T-cell (primary cell): ENCODE measurements at regions not wholly inside any gene's neighbourhood (a gene's known extent, or its start where the extent isn't known, plus 50 kb on each side); places are given as distances from the start of the nearest gene placed in this dataset.

Experiments
- ATAC-seq, 4 experiments: fragments of 200-7000 bp in 3 of 4; fragments of 150-1000 bp in 1 of 4; cut with Tn5 transposase; replicated peaks in 1 of 4; 1 replicate in 3 of 4; 2 replicates in 1 of 4; pipeline ENCODE4 v1.10.0; 2021; ENCODE audit warnings: moderate library complexity in 3 of 4, mild to moderate bottlenecking in 2 of 4, moderate number of reproducible peaks in 1 of 4
- CTCF ChIA-PET, 2 donors: fragments of 300-600 bp; sonication (Branson Sonifier 250); formaldehyde crosslinking; loops; one replicate each; lab custom pipeline; 2022; ENCODE audit warnings: antibody characterized with exemption in 2 of 2; lab: Charles Lee
- POLR2A ChIA-PET, 2 donors: fragments of 300-600 bp; sonication (Branson Sonifier 250); formaldehyde crosslinking; loops; one replicate each; lab custom pipeline; 2022; ENCODE audit warnings: antibody characterized with exemption in 2 of 2; lab: Charles Lee
- DNase-seq, 35 experiments: peaks; one replicate each; pipeline versions ENCODE4 v3.0.0 to v3.0.0-alpha.2; 2013 to 2023
- H3K27ac ChIP-seq: one replicate; pipeline ENCODE4 v1.5.1; 2013; ENCODE audit warnings: low read length
- H3K27me3 ChIP-seq, 2 experiments: replicated peaks in 1 of 2; 1 replicate in 1 of 2; 2 replicates in 1 of 2; pipeline versions ENCODE4 v1.6.1 to v1.7.0; 2013; ENCODE audit warnings: low read length in 1 of 2, mixed read lengths in 1 of 2; ENCODE audit not compliant: control insufficient read depth in 2 of 2, insufficient read depth in 2 of 2; ENCODE audit errors: extremely low read depth in 1 of 2
- H3K36me3 ChIP-seq, 2 donors: 1 replicate in 1 of 2; 2 replicates in 1 of 2; pipeline versions ENCODE4 v1.6.1 to v1.7.0; 2013; ENCODE audit warnings: low read length in 1 of 2; ENCODE audit not compliant: control insufficient read depth in 2 of 2, insufficient read depth in 1 of 2; ENCODE audit errors: extremely low read depth in 1 of 2
- H3K4me1 ChIP-seq, 2 experiments: 1 replicate in 1 of 2; 2 replicates in 1 of 2; pipeline versions ENCODE4 v1.6.1 to v1.7.0; 2013; ENCODE audit warnings: low read length in 2 of 2, mixed read lengths in 1 of 2; ENCODE audit not compliant: insufficient read depth in 2 of 2, control insufficient read depth in 1 of 2; ENCODE audit errors: extremely low read depth in 1 of 2
- H3K4me3 ChIP-seq, 2 donors: 1 replicate in 1 of 2; 2 replicates in 1 of 2; pipeline versions ENCODE4 v1.5.1 to v1.7.0; 2013; ENCODE audit warnings: mild to moderate bottlenecking in 2 of 2, low read length in 1 of 2, moderate library complexity in 1 of 2; ENCODE audit not compliant: control insufficient read depth in 1 of 2; ENCODE audit errors: extremely low read depth in 1 of 2
- H3K9me3 ChIP-seq: 2 replicates; pipeline ENCODE4 v1.7.0; 2013
- H3K27ac Mint-ChIP-seq, 2 donors: one replicate each; pipeline ENCODE4 v1.8.0; 2020 to 2021; ENCODE audit warnings: mild to moderate bottlenecking in 2 of 2, mixed read lengths in 2 of 2
- H3K27me3 Mint-ChIP-seq, 2 donors: one replicate each; pipeline ENCODE4 v1.8.0; 2021 to 2022; ENCODE audit warnings: mixed read lengths in 2 of 2
- H3K36me3 Mint-ChIP-seq: one replicate; pipeline ENCODE4 v1.8.0; 2021; ENCODE audit warnings: mixed read lengths
- H3K4me1 Mint-ChIP-seq, 3 donors: one replicate each; pipeline ENCODE4 v1.8.0; 2020 to 2022; ENCODE audit warnings: mixed read lengths in 3 of 3, mild to moderate bottlenecking in 1 of 3
- H3K4me3 Mint-ChIP-seq, 3 donors: one replicate each; pipeline ENCODE4 v1.8.0; 2020 to 2022; ENCODE audit warnings: mild to moderate bottlenecking in 3 of 3, mixed read lengths in 3 of 3, moderate library complexity in 3 of 3
- H3K9me3 Mint-ChIP-seq, 3 donors: one replicate each; pipeline ENCODE4 v1.8.0; 2020 to 2022; ENCODE audit warnings: mixed read lengths in 3 of 3
- WGBS: methylation state at CpG from one replicate; pipeline ENCODE4 v1.1.5; 2013; ENCODE audit warnings: missing lambda C conversion rate; ENCODE audit not compliant: insufficient coverage; 5-methylcytosine and 5-hydroxymethylcytosine counted together

- DNase-seq (no peak), ATAC-seq (no peak)
- Histone ChIP-seq H3K4me3 (no peak overlapping the region), H3K9me3 (no peaks in the 10 kb centered on the region), H3K4me1 (no peaks in the 10 kb centered on the region), H3K27ac (no peak overlapping the region), H3K36me3 (no peaks in the 10 kb centered on the region), H3K27me3 (no peaks in the 10 kb centered on the region)
- Mint-ChIP-seq H3K4me1 (no peaks in the 10 kb centered on the region), H3K27ac (no peak overlapping the region), H3K9me3 (no peaks in the 10 kb centered on the region), H3K36me3 (no peaks in the 10 kb centered on the region), H3K4me3 (no peak overlapping the region), H3K27me3 (peaks cover 0 to 3% of the 10 kb centered on the region in 2 donors)
- POLR2A ChIA-PET, result no interaction called here
- CTCF ChIA-PET, result no interaction called here
Observed at GRCh38 chr18:71249791-71250190, 960.9 kb downstream of the SOCS6 start.

GRCh38 chr18:71242981-71243380 lies 954.1 kb downstream of the SOCS6 start:
- Histone ChIP-seq H3K27ac (no peak overlapping the region), H3K4me1 (no peaks in the 10 kb centered on the region), H3K36me3 (no peaks in the 10 kb centered on the region), H3K9me3 (no peaks in the 10 kb centered on the region), H3K27me3 (no peaks in the 10 kb centered on the region), H3K4me3 (no peak overlapping the region)
- Mint-ChIP-seq H3K27ac (no peak overlapping the region), H3K9me3 (no peaks in the 10 kb centered on the region), H3K4me1 (no peaks in the 10 kb centered on the region), H3K36me3 (no peaks in the 10 kb centered on the region), H3K27me3 (no peaks in the 10 kb centered on the region), H3K4me3 (no peak overlapping the region)
- POLR2A ChIA-PET, result no interaction called here
- CTCF ChIA-PET, result no interaction called here
- 60% methylated on average over 1 of the region's 5 CpGs for WGBS
- DNase-seq (no peak), ATAC-seq (no peak)

GRCh38 chr18:71238974-71239624 lies 950.3 kb downstream of the SOCS6 start:
- ChIA-PET POLR2A (no interaction called here), CTCF (no interaction called here)
- Mint-ChIP-seq H3K27ac (no peak overlapping the region), H3K4me3 (no peak overlapping the region), H3K4me1 (no peaks in the 10 kb centered on the region), H3K9me3 (no peaks in the 10 kb centered on the region), H3K27me3 (no peaks in the 10 kb centered on the region), H3K36me3 (no peaks in the 10 kb centered on the region)
- ATAC-seq (no peak), DNase-seq (no peak)
- WGBS, result 65% methylated on average over 6 of the region's 11 CpGs
- no peak overlapping the region for H3K4me3 ChIP-seq
- no peaks in the 10 kb centered on the region for H3K36me3 ChIP-seq
- H3K27ac ChIP-seq, result no peak overlapping the region
- no peaks in the 10 kb centered on the region for H3K9me3 ChIP-seq
- H3K27me3 ChIP-seq, result no peaks in the 10 kb centered on the region
- H3K4me1 ChIP-seq, result no peaks in the 10 kb centered on the region

- no peaks in the 10 kb centered on the region for H3K27me3 Mint-ChIP-seq
- ATAC-seq (no peak), DNase-seq (no peak)
- no CpG with 5 or more reads among the region's 1 CpG for WGBS
- H3K9me3 Mint-ChIP-seq, result no peaks in the 10 kb centered on the region
- POLR2A ChIA-PET, result no interaction called here
- no peaks in the 10 kb centered on the region for H3K36me3 Mint-ChIP-seq
- H3K27ac ChIP-seq, result no peak overlapping the region
- no peaks in the 10 kb centered on the region for H3K4me1 ChIP-seq
- no peaks in the 10 kb centered on the region for H3K9me3 ChIP-seq
- no peak overlapping the region for H3K27ac Mint-ChIP-seq
- no peak overlapping the region for H3K4me3 ChIP-seq
- CTCF ChIA-PET, result no interaction called here
- H3K36me3 ChIP-seq, result no peaks in the 10 kb centered on the region
- H3K4me1 Mint-ChIP-seq, result no peaks in the 10 kb centered on the region
- H3K27me3 ChIP-seq, result no peaks in the 10 kb centered on the region
- no peak overlapping the region for H3K4me3 Mint-ChIP-seq
Observed at GRCh38 chr18:71237641-71238040, 948.8 kb downstream of the SOCS6 start.

GRCh38 chr18:71233177-71233576 lies 944.3 kb downstream of the SOCS6 start:
- no peak for DNase-seq
- H3K27me3 Mint-ChIP-seq, result peaks cover 0 to 3% of the 10 kb centered on the region in 2 donors
- no peak for ATAC-seq

GRCh38 chr18:71223486-71223885 lies 934.6 kb downstream of the SOCS6 start:
- Histone ChIP-seq H3K4me3 (no peak overlapping the region), H3K4me1 (no peaks in the 10 kb centered on the region), H3K36me3 (no peaks in the 10 kb centered on the region), H3K9me3 (no peaks in the 10 kb centered on the region), H3K27me3 (no peaks in the 10 kb centered on the region), H3K27ac (no peak overlapping the region)
- H3K27ac Mint-ChIP-seq, result no peak overlapping the region
- ChIA-PET CTCF (no interaction called here), POLR2A (no interaction called here)
- no peaks in the 10 kb centered on the region for H3K4me1 Mint-ChIP-seq
- H3K27me3 Mint-ChIP-seq, result no peaks in the 10 kb centered on the region
- H3K36me3 Mint-ChIP-seq, result no peaks in the 10 kb centered on the region
- H3K9me3 Mint-ChIP-seq, result peaks cover 0 to 3% (median 0%) of the 10 kb centered on the region in 3 donors
- no peak for ATAC-seq
- no peak overlapping the region for H3K4me3 Mint-ChIP-seq
- no peak for DNase-seq

More at GRCh38 chr18:71233177-71233576, 944.3 kb downstream of the SOCS6 start:
- Mint-ChIP-seq H3K4me3 (no peak overlapping the region), H3K27ac (no peak overlapping the region), H3K36me3 (no peaks in the 10 kb centered on the region), H3K4me1 (no peaks in the 10 kb centered on the region), H3K9me3 (peaks cover 0 to 2% (median 0%) of the 10 kb centered on the region in 3 donors)
- no peak overlapping the region for H3K4me3 ChIP-seq
- no peaks in the 10 kb centered on the region for H3K36me3 ChIP-seq
- no peaks in the 10 kb centered on the region for H3K27me3 ChIP-seq
- ChIA-PET POLR2A (no interaction called here), CTCF (no interaction called here)
- H3K27ac ChIP-seq, result no peak overlapping the region
- no peaks in the 10 kb centered on the region for H3K9me3 ChIP-seq
- WGBS, result no CpG with 5 or more reads among the region's 4 CpGs
- no peaks in the 10 kb centered on the region for H3K4me1 ChIP-seq

GRCh38 chr18:71221405-71221804 lies 932.6 kb downstream of the SOCS6 start:
- ATAC-seq (no peak), DNase-seq (no peak)
- Mint-ChIP-seq H3K9me3 (peaks cover 0 to 3% (median 0%) of the 10 kb centered on the region in 3 donors), H3K27me3 (no peaks in the 10 kb centered on the region), H3K4me1 (no peaks in the 10 kb centered on the region), H3K4me3 (no peak overlapping the region), H3K27ac (no peak overlapping the region), H3K36me3 (no peaks in the 10 kb centered on the region)
- no peaks in the 10 kb centered on the region for H3K27me3 ChIP-seq
- POLR2A ChIA-PET, result no interaction called here
- no peak overlapping the region for H3K4me3 ChIP-seq
- 91% methylated on average over 4 of the region's 6 CpGs for WGBS
- H3K4me1 ChIP-seq, result no peaks in the 10 kb centered on the region
- CTCF ChIA-PET, result interaction anchor here in 1 of 2 donors (0.6 to 0.7 kb wide), 2 partner anchors 14 to 740 kb away, joined by 3 read pairs; no protein-coding TSS in a partner anchor
- no peaks in the 10 kb centered on the region for H3K9me3 ChIP-seq
- H3K36me3 ChIP-seq, result no peaks in the 10 kb centered on the region
- H3K27ac ChIP-seq, result no peak overlapping the region
